ENCODE measurements at regions not wholly inside any gene's neighbourhood (a gene's known extent, or its start where the extent isn't known, plus 50 kb on each side); places are given as distances from the start of the nearest gene placed in this dataset.

DNA sequence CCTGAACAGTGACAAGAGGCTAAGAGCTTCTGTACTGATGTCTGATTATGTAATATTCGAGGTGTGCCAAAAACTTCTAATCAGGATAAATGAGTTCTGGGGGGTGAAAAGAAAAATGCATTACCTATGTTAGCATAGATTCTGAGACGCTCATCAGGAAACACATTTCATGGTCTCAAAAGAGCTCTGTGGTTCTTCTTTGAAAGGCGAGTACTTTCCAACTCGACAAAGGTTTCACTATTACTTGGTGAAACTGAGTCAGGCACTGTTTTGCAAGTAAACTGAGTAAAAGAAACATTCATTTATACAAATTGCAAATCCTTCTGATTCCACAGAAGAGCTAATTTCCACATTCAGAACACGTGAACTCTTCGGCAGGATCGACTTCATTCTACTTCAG lies 523.2 kb downstream of the GATA3 start:
- dilution Hi-C loops (cut with HindIII; ENCODE audit: low sequenced_read_pairs, unreplicated experiment) (no loop called here), in situ Hi-C loops (cut with MboI; ENCODE audit: low sequenced_read_pairs) (no loop called here), intact Hi-C loops (cut with micrococcal nuclease) (no loop called here)
- no peaks in the 10 kb centered on the region for H3K9me1 ChIP-seq (ENCODE audit: insufficient read depth, low read length)
- TF ChIP-seq CEBPB (IDR thresholded peaks at IDR 0.05; ENCODE audit: low read depth, low read length) = no peak
- TF ChIP-seq CHD1 (IDR thresholded peaks at IDR 0.05; ENCODE audit: low read depth, low read length) = no peak
- TF ChIP-seq MAFK (IDR thresholded peaks at IDR 0.05; ENCODE audit: low read depth, low read length) = no peak
- no peak for TF ChIP-seq SMC3 (IDR thresholded peaks at IDR 0.05; ENCODE audit: low read depth, low read length)
- no peak for TF ChIP-seq BHLHE40 (IDR thresholded peaks at IDR 0.05; ENCODE audit: low read depth, low read length)
- no peak for TF ChIP-seq NFE2L2 (IDR thresholded peaks at IDR 0.05; ENCODE audit: low read depth, low read length)
- TF ChIP-seq ELK1 (IDR thresholded peaks at IDR 0.05; ENCODE audit: borderline replicate concordance, low read depth, low read length) = no peak
- TF ChIP-seq MXI1 (IDR thresholded peaks at IDR 0.05; ENCODE audit: borderline replicate concordance, low read depth, low read length) = no peak
- no peak overlapping the region for H4K91ac ChIP-seq (ENCODE audit: insufficient read depth, low read depth, low read length)
- ATAC-seq (ENCODE audit: low read depth) (no peak), DNase-seq (no peak)
- no peak overlapping the region for H3K56ac ChIP-seq (ENCODE audit: extremely low read depth, insufficient read depth, low read length)
- no peak overlapping the region for H3K23ac ChIP-seq (ENCODE audit: low read depth, low read length)
- H3K4ac ChIP-seq (ENCODE audit: low read depth, low read length) = no peak overlapping the region
- no peak overlapping the region for H2AK5ac ChIP-seq (ENCODE audit: low read depth, low read length)
- H4K20me1 ChIP-seq (ENCODE audit: insufficient read depth, low read length) = no peaks in the 10 kb centered on the region
- H3K9ac ChIP-seq (ENCODE audit: low read depth, low read length) = no peak overlapping the region
- no peak overlapping the region for H2BK5ac ChIP-seq (ENCODE audit: low read depth, low read length, poor library complexity, severe bottlenecking)
- no peak overlapping the region for H2BK20ac ChIP-seq (ENCODE audit: low read depth, low read length)
- no peak overlapping the region for H2AFZ ChIP-seq (replicated peaks; ENCODE audit: low read length, poor library complexity)
- H2BK120ac ChIP-seq (ENCODE audit: low read depth, low read length) = no peak overlapping the region
- H3K36me3 ChIP-seq (ENCODE audit: control insufficient read depth, insufficient read depth, low read length) = no peaks in the 10 kb centered on the region
- no peaks in the 10 kb centered on the region for H3K27me3 ChIP-seq (ENCODE audit: control insufficient read depth, insufficient read depth, low read length)
- CTCF ChIA-PET = no interaction called here
- H3K4me2 ChIP-seq (ENCODE audit: low read depth, low read length) = no peak overlapping the region
- no peak overlapping the region for H4K5ac ChIP-seq (ENCODE audit: low read depth, low read length)
- H3K4me3 ChIP-seq (ENCODE audit: insufficient read depth, low read depth, low read length) = no peak overlapping the region
- H3K27ac ChIP-seq (ENCODE audit: insufficient read depth, low read length) = no peak overlapping the region
- no peak overlapping the region for H3K14ac ChIP-seq (replicated peaks; ENCODE audit: low read depth, low read length)
- no TSS peak for BruUV-seq (replicated peaks)
- WGBS, 2 experiments (ENCODE audit: extremely low coverage in 2 of 2, insufficient read length in 1 of 2) = no CpG with 5 or more reads among the region's 7 CpGs
- POLR2A ChIA-PET (ENCODE audit: unreplicated experiment) = no interaction called here
- peaks cover 21% of the 10 kb centered on the region for H3K9me3 ChIP-seq (ENCODE audit: control insufficient read depth, insufficient read depth, low read length)
- H2AK9ac ChIP-seq (replicated peaks; ENCODE audit: low read depth, low read length, poor library complexity) = no peak overlapping the region
- no peaks in the 10 kb centered on the region for H3K79me1 ChIP-seq (ENCODE audit: low read depth in 1 of 2, low read length in 2 of 2)
- no peaks in the 10 kb centered on the region for H3K4me1 ChIP-seq (ENCODE audit: control insufficient read depth, insufficient read depth, low read length)
- no peak overlapping the region for H2BK15ac ChIP-seq (ENCODE audit: low read depth, low read length)
- no peak overlapping the region for H4K8ac ChIP-seq (ENCODE audit: low read depth in 2 of 2, low read length in 2 of 2)
- H3K18ac ChIP-seq (ENCODE audit: low read depth, low read length) = no peak overlapping the region

All from IMR-90 (cell line).